Stimulated activated CD4-positive, alpha-beta T cell treated with anti-CD3 and anti-CD28 coated beads, TNF-alpha, amount 100 ng/mL, for 48 hours (primary cell): ENCODE measurements at regions not wholly inside any gene's neighbourhood (a gene's known extent, or its start where the extent isn't known, plus 50 kb on each side); places are given as distances from the start of the nearest gene placed in this dataset.
"Not testable (repeated sequence)": the region's sequence is repeated elsewhere in the genome, so short reads cannot be mapped to it uniquely, and the experiment has no call there.

ENCODE experiments used
- DNase-seq, 3 donors: peaks; one replicate each; pipeline ENCODE4 v3.0.0-alpha.2; 2020; ENCODE audit warnings: low read depth in 3 of 3

DNA sequence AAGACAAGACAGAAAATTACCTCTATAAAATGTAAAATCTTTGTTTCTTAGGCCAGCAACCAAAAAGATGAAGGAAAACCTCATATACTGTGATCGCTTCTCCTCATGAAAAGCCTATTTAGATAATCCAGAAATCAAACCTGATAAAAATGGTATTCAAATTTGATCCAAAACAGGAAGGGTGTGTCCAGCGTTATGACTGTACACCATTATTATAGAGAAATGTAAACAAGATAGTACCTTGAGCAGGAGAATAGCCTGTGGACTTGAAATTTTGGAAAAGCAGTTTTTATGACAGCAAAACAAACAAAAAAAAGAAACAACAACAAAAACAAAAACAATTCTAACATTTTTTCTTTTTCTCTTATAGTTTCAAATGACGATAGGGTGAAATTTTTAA, 1382.8 kb upstream of the CDH9 start:
- DNase-seq: no peak

GRCh38 chr5:28415791-28416443, 1377.5 kb upstream of the CDH9 start:
- no peak for DNase-seq

DNA sequence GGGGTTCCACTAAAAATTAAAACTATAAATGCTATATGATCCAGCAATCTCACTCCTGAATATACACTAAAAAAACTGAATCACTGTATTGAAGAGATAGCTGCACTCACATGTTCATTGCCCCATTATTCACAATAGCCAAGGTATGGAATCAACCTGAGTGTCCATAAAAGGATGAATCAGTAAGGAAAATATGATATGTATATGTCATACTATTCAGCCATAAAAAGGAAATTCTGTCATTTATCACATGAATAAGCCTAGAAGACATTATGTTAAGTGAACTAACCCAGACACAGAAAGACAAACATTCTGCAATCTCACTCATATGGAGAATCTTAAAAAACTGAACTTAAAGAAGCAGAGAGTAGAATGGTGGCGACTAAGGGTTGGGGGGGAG, 1376.2 kb upstream of the CDH9 start:
- no peak for DNase-seq

GRCh38 chr5:28408651-28409050, 1370.3 kb upstream of the CDH9 start:
- DNase-seq: no peak

DNA sequence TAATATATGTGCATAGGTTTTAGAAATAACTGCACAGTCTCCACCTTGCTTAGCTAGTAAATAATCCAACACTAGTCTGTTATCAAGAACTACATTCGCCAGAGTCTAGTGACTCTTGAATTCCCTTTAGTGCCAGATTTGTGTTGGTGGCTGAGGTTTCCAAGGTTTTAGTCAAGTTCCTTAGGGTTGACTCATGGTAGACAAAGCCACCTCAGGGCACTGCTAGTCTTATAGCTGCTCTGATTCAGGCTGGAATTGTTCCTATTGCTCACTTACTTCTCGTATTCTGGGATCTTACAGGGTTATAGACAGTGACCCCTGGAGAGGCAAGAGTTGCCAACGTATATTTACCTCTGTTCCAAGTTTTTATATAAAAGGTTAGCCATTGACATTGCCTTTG, 1369.8 kb upstream of the CDH9 start:
- no peak for DNase-seq

DNA sequence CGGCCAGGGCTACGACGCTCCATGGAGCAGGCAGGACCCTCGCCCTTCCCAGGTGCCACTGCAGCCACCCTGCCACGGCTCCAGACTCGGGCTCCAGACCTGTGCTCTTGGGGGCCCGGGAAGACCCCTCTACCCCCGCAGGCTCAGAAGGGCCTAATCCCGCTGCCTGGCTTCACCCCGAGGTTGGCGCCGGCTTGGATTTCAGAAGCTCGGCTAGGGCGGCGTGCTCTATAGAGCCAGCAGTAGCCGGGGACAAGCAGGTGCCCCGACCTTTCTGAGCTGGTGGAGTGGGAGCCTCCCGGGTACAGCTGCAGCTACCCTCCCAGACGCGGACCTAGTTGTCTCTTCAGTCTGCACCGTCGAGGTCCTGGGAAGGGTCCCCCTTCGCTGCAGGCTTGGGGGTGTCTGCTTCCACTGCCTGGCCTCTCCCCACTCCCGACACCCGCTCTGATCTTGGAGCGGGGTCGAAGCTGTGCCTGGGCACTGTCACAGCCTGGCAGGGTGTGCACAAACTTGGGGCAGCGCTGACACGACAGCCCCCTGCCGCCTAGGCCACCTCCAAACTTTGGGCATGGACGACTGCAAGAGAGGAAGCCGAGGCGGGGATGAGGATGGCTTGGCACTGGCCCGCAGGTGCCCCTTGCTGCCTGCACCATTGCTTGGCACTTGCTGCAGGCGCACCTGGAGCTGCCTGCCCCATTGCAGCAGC, 1366.1 kb upstream of the CDH9 start:
- DNase-seq: no peak

DNA sequence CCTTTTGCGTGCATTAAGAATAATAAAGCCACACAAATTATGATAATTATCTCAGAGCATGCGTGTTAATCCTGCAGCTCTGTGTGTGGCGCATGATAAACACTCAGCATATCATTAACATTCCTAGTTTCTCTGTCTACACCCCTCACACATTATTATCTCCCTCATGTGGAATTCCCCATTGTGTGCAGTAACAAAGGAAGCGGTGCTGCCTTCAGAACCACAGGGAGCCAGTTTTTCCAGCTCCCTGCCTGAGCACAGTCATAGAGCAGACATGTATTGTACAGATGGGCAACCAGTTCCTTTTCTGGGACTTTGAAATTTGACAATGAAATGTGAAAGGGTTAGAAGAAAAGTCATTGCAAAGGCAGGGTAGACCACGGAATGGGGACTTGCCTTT, 1365.5 kb upstream of the CDH9 start:
- DNase-seq: no peak

DNA sequence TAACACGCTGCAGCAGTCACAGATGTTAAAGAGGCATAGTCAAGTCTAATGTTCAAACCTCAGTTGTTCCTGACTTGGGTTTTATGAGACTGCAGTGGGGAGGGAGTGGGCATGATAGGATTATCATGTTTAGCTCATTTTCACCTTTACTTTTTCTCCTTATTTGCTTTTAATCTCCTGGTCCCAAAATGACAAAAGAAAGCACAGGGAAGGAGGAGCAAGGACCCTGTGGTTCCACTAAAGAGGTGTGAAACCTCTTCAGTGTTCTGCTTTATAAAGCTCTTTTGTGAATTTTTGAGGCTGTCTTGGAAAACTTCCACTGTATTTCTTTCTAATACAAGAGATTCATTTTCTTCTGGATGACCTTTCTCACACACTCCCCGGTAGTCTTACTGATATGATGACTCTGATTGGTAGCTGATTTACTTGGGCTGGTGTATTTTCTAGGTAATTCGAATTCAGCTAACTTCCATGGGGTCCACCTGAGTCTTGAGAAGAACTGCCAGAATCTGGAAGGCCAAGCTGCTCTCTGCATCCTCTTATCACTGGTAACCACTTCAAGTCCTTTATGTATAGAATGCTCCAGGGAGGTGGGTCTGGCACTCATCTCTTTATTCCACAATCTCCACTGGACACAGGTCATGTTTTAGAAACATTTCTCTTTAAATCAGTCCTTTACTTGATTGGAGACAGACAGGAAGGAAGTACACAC, 1364.4 kb upstream of the CDH9 start:
- no peak for DNase-seq

DNA sequence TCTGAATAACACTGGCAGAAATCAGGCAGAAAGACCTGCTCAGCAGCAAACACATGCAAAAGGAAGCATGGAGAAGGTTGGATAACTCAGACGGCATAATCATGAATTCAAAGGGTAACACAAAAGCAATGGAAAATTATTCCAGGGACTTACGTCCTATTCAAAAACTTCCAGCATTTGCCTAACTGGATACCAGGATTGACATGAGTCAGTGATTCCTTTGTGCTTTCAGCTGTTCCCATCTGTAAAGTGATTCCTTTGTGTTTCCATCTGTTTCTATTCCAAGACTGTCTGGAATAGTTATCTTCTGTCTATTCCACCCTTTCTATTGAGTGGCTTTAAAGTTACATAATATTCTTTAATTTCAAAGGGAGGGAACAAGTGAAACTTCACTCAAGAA, 1361.7 kb upstream of the CDH9 start:
- DNase-seq: no peak

DNA sequence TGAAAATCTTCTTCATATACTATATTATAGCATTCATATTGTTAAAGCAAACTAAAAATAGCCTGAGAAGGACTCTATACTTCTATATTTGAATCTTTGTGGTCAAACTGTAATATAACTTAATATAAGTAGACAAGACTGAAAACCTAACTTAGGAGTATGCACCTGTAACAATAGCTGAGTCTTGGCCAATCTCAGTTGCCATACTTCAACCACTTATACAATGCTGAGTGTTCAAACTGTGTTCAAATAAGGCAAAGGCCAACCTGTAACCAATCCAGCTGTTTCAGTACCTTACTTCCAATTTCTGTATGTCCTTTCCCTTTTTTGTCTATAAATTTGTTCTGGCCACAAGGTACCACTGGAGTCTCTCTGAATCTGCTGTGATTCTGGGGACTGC, 1360.8 kb upstream of the CDH9 start:
- no peak for DNase-seq

DNA sequence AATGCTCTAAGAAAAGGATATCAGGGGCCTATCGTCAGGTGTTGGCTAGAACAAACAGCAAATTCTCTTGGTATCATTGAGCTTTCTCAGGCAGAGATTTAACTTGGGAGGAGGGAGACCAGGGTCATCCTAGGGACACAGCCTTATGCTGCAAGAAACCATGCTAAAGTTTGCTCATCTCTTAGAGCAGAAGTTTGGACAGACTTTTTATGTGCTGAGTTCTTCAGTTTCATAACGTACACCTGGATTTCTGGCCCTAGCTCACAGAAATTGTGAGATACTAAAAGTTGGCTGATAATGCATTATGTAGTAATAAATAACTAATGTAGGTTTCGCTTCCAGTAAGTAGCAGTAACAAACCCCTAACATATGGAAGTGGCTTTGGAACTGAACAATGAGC, 1359.8 kb upstream of the CDH9 start:
- DNase-seq: no peak

- DNase-seq: no peak
Measured at GRCh38 chr5:28397502-28397941, 1359.1 kb upstream of the CDH9 start.

DNA sequence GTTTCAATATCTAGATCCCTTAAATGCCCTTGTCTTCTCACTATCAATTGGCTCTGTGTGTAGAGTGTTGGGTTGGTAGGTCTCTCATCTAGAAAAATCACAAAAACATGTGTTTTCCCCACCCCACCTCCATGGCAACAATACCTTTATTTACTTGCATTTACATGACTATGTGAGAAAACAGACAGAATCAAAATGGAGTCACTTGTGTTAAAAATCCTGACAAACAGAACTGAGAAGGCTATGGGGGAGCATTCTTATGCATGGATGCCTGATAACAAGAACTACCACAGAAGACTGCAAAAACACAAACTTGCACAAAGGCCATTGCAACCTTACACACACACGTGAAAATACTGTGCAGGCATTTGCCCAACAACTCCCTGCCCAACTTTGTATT, 1352.9 kb upstream of the CDH9 start:
- DNase-seq: no peak

GRCh38 chr5:28390341-28390740, 1352.0 kb upstream of the CDH9 start:
- no peak for DNase-seq

- not testable (repeated sequence) for DNase-seq
Measured at GRCh38 chr5:28389727-28390126, 1351.3 kb upstream of the CDH9 start.

GRCh38 chr5:28388428-28388827, 1350.0 kb upstream of the CDH9 start:
- no peak for DNase-seq

DNA sequence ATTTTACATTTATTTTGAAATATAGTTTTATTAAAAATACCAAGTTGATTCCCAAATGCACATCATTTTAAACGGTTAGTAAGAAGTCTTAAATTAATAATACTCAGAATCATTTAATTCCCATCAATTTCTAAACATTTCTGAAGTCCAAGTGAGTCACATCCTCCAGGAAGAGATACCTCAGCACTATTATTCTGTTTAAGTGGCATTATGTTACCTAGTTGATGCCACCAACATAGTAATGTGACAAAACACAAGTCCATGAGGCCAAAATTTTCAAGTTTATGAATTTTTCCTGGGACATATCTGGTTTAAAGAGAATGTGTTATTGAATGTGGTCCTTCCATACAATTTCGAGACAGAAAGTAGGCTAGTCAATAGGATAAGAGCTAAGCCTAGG, 1348.3 kb upstream of the CDH9 start:
- no peak for DNase-seq

DNA sequence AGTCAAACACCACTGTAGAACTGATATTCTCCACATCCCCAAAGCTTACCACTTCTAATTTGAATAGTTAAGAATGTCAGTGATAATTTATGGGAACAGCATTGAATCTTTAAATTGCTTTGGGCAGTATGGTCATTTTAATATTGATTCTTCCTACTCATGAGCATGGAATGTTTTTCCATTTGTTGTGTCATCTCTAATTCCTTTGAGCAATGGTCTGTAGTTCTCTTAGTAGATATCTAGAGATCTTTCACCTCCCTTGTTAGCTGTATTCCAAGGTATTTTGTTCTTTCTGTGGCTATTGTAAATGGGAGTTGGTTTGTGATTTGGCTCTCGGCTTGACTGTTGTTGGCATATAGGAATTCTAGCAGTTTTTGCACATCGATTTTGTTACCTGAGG, 1341.8 kb upstream of the CDH9 start:
- DNase-seq: no peak

DNA sequence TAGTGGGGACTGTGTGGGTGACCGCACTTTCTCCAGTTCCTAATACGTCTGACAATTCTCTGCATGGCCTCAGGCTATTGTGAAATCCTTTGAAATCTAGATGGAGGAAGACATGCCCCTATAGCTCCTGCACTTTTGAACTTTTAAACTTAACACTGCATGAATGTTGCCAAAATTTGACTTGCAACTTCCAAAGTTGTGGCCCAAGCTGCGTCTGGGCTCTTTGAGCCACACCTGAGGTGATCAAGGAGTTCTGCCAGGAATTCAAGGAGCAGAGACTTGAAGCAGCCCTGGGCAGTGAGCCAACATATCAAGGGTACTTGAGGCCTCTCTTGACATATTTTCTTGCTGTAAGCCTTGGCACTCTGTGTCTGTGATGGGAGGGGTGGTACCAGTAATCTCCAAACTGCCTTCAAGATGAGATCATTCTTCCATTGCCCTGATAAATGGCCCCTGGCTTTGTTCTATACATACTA, 1336.1 kb upstream of the CDH9 start:
- DNase-seq: no peak

- no peak for DNase-seq
Measured at GRCh38 chr5:28370896-28371295, 1332.5 kb upstream of the CDH9 start.

DNA sequence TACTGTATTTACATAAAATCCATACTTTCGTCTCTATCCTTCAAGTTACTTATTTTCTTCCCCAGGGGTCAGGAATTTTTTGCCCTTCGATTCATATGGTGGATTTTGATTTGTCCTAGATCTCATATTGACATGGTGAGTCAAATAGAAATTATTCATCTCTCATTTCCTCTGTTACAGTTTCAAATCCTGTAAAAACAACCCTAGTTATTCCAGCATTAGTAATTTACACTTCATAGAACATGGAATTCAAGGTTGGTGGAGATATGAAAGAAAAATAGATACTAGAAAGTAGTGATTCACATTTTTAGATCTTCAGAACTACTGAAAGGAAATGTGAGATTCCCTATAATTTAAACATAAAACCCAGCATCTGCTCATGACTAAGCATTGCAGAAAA, 1331.0 kb upstream of the CDH9 start:
- no peak for DNase-seq

DNA sequence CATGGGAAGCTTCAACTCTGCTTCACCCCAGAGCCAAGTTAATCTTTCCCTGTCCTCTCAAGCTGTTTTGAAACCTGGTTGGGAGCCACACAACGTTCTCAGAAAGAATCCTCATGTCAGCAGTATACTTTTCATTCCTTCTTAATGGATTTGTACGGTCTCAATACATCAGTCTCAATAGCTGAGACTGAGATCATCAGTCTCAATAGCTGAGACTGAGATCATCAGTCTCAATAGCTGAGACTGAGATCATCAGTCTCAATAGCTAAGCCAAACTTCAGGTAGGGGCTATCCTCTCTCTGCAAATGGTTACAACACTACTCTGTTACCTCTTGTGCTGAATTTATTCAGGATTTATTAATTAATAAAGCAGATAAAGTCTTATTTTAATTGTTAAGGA, 1317.4 kb upstream of the CDH9 start:
- DNase-seq: no peak

DNA sequence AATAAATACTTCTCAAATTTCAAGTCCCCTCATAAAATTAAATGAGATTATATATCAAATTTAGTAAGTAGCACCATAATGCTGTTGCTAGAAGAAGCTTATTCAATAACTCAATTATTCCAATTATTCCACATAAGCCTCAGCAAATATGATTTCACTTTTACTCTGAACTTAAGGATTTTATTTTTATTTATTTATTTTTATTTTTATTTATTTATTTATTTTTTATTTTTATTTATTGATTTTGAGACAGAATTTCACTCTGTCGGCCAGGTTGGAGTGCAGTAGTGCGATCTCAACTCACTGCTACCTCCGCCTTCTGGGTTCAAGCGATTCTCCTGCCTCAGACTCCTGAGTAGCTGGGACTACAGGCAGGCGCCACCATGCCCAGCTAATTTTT, 1308.3 kb upstream of the CDH9 start:
- no peak for DNase-seq
